CD8-positive, alpha-beta memory T cell (primary cell): ENCODE measurements at regions not wholly inside any gene's neighbourhood (a gene's known extent, or its start where the extent isn't known, plus 50 kb on each side); places are given as distances from the start of the nearest gene placed in this dataset.
"Not testable (repeated sequence)": the region's sequence is repeated elsewhere in the genome, so short reads cannot be mapped to it uniquely, and the experiment has no call there.

Experiments used
- CTCF ChIA-PET: fragments of 350-600 bp; sonication (Branson Sonifier 250); formaldehyde crosslinking; loops from one replicate; lab custom pipeline; 2021; ENCODE audit warnings: antibody characterized with exemption; lab: Charles Lee
- POLR2A ChIA-PET: fragments of 350-600 bp; sonication (Branson Sonifier 250); formaldehyde crosslinking; loops from one replicate; lab custom pipeline; 2021; ENCODE audit warnings: antibody characterized with exemption; lab: Charles Lee
- DNase-seq, 5 donors: peaks; one replicate each; pipeline versions ENCODE4 v3.0.0 to v3.0.0-alpha.2; 2020 to 2022; ENCODE audit warnings: mixed read lengths in 1 of 5
- H3K27ac ChIP-seq: one replicate; pipeline ENCODE4 v1.7.0; 2013; ENCODE audit warnings: low read depth, mild to moderate bottlenecking, low read length, moderate library complexity
- H3K27me3 ChIP-seq: 2 replicates; pipeline ENCODE4 v1.7.0; 2013; ENCODE audit warnings: low read length, mild to moderate bottlenecking; ENCODE audit not compliant: insufficient read depth, poor library complexity, severe bottlenecking
- H3K36me3 ChIP-seq: 2 replicates; pipeline ENCODE4 v1.7.0; 2013; ENCODE audit warnings: mild to moderate bottlenecking, low read length, moderate library complexity; ENCODE audit not compliant: insufficient read depth
- H3K4me1 ChIP-seq: 2 replicates; pipeline ENCODE4 v1.7.0; 2013; ENCODE audit warnings: mild to moderate bottlenecking, low read length, moderate library complexity; ENCODE audit not compliant: insufficient read depth
- H3K4me3 ChIP-seq: 2 replicates; pipeline ENCODE4 v1.7.0; 2013; ENCODE audit warnings: mild to moderate bottlenecking, low read length
- H3K9me3 ChIP-seq: 2 replicates; pipeline ENCODE4 v1.7.0; 2013; ENCODE audit warnings: mild to moderate bottlenecking, low read length
- H3K27ac Mint-ChIP-seq, 8 donors: one replicate each; pipeline ENCODE4 v1.8.0; 2020 to 2021; ENCODE audit warnings: mixed read lengths in 8 of 8, mild to moderate bottlenecking in 6 of 8, inconsistent platforms in 3 of 8, moderate library complexity in 3 of 8
- H3K27me3 Mint-ChIP-seq, 2 donors: one replicate each; pipeline ENCODE4 v1.8.0; 2020 to 2021; ENCODE audit warnings: mixed read lengths in 2 of 2, mild to moderate bottlenecking in 1 of 2, moderate library complexity in 1 of 2
- H3K36me3 Mint-ChIP-seq, 3 donors: one replicate each; pipeline ENCODE4 v1.8.0; 2020 to 2021; ENCODE audit warnings: mixed read lengths in 3 of 3, inconsistent platforms in 1 of 3, mild to moderate bottlenecking in 1 of 3
- H3K4me1 Mint-ChIP-seq, 3 donors: one replicate each; pipeline ENCODE4 v1.8.0; 2020 to 2021; ENCODE audit warnings: mixed read lengths in 3 of 3, inconsistent platforms in 1 of 3, mild to moderate bottlenecking in 1 of 3
- H3K4me3 Mint-ChIP-seq, 7 donors: one replicate each; pipeline ENCODE4 v1.8.0; 2020 to 2021; ENCODE audit warnings: mixed read lengths in 7 of 7, mild to moderate bottlenecking in 6 of 7, moderate library complexity in 4 of 7, inconsistent platforms in 2 of 7
- H3K9me3 Mint-ChIP-seq, 5 donors: one replicate each; pipeline ENCODE4 v1.8.0; 2020 to 2022; ENCODE audit warnings: mixed read lengths in 5 of 5, mild to moderate bottlenecking in 3 of 5, moderate library complexity in 2 of 5, inconsistent platforms in 1 of 5

GRCh38 chr15:81893182-81893835 is 152.5 kb downstream of the MEX3B start:
- ChIA-PET CTCF (interaction anchor here (1.3 kb wide), 1 partner anchor 11 kb away, joined by 3 read pairs; no protein-coding TSS in a partner anchor), POLR2A (no interaction called here)
- H3K27me3 Mint-ChIP-seq: peaks cover 2 to 7% of the 10 kb centered on the region in 2 donors
- no peaks in the 10 kb centered on the region for H3K36me3 Mint-ChIP-seq
- no peaks in the 10 kb centered on the region for H3K9me3 ChIP-seq
- H3K4me1 ChIP-seq: no peaks in the 10 kb centered on the region
- no peak for DNase-seq
- H3K27ac Mint-ChIP-seq: no peak overlapping the region
- no peaks in the 10 kb centered on the region for H3K36me3 ChIP-seq
- no peaks in the 10 kb centered on the region for H3K9me3 Mint-ChIP-seq
- no peak overlapping the region for H3K4me3 ChIP-seq
- H3K27me3 ChIP-seq: no peaks in the 10 kb centered on the region
- no peak overlapping the region for H3K27ac ChIP-seq
- no peaks in the 10 kb centered on the region for H3K4me1 Mint-ChIP-seq
- no peak overlapping the region for H3K4me3 Mint-ChIP-seq

GRCh38 chr15:81890496-81890895 is 155.3 kb downstream of the MEX3B start:
- Mint-ChIP-seq H3K4me1 (no peaks in the 10 kb centered on the region), H3K36me3 (no peaks in the 10 kb centered on the region), H3K9me3 (peaks cover 0 to 4% (median 0%) of the 10 kb centered on the region in 5 donors), H3K27ac (no peak overlapping the region), H3K4me3 (no peak overlapping the region), H3K27me3 (peaks cover 1 to 7% of the 10 kb centered on the region in 2 donors)
- H3K27me3 ChIP-seq: no peaks in the 10 kb centered on the region
- POLR2A ChIA-PET: no interaction called here
- no peaks in the 10 kb centered on the region for H3K9me3 ChIP-seq
- DNase-seq: no peak
- no peaks in the 10 kb centered on the region for H3K4me1 ChIP-seq
- H3K27ac ChIP-seq: no peak overlapping the region
- no peak overlapping the region for H3K4me3 ChIP-seq
- CTCF ChIA-PET: no interaction called here
- no peaks in the 10 kb centered on the region for H3K36me3 ChIP-seq

- DNase-seq: no peak
- H3K4me3 Mint-ChIP-seq: no peak overlapping the region
- no peaks in the 10 kb centered on the region for H3K36me3 Mint-ChIP-seq
- Histone ChIP-seq H3K9me3 (no peaks in the 10 kb centered on the region), H3K4me3 (no peak overlapping the region), H3K27me3 (no peaks in the 10 kb centered on the region), H3K27ac (no peak overlapping the region), H3K4me1 (no peaks in the 10 kb centered on the region), H3K36me3 (no peaks in the 10 kb centered on the region)
- H3K27ac Mint-ChIP-seq: no peak overlapping the region
- peaks cover 1 to 4% of the 10 kb centered on the region in 2 donors for H3K27me3 Mint-ChIP-seq
- no peaks in the 10 kb centered on the region for H3K4me1 Mint-ChIP-seq
- ChIA-PET POLR2A (no interaction called here), CTCF (no interaction called here)
- H3K9me3 Mint-ChIP-seq: peaks cover 0 to 4% (median 0%) of the 10 kb centered on the region in 5 donors
Observed at GRCh38 chr15:81889485-81889881, 156.3 kb downstream of the MEX3B start.

GRCh38 chr15:81888748-81889484 is 156.9 kb downstream of the MEX3B start:
- no peaks in the 10 kb centered on the region for H3K36me3 Mint-ChIP-seq
- H3K27ac Mint-ChIP-seq: no peak overlapping the region
- DNase-seq: no peak

GRCh38 chr15:81887912-81888311 is 157.9 kb downstream of the MEX3B start:
- H3K4me3 ChIP-seq: no peak overlapping the region
- Mint-ChIP-seq H3K4me3 (no peak overlapping the region), H3K9me3 (peaks cover 0 to 4% (median 0%) of the 10 kb centered on the region in 5 donors), H3K27ac (no peak overlapping the region), H3K4me1 (no peaks in the 10 kb centered on the region), H3K36me3 (no peaks in the 10 kb centered on the region), H3K27me3 (peaks cover 1 to 3% of the 10 kb centered on the region in 2 donors)
- no peaks in the 10 kb centered on the region for H3K9me3 ChIP-seq
- H3K27ac ChIP-seq: no peak overlapping the region
- H3K4me1 ChIP-seq: no peaks in the 10 kb centered on the region
- no peaks in the 10 kb centered on the region for H3K27me3 ChIP-seq
- ChIA-PET POLR2A (no interaction called here), CTCF (no interaction called here)
- no peak for DNase-seq
- H3K36me3 ChIP-seq: no peaks in the 10 kb centered on the region

More at GRCh38 chr15:81888748-81889484, 156.9 kb downstream of the MEX3B start:
- H3K4me3 Mint-ChIP-seq: no peak overlapping the region
- H3K4me1 ChIP-seq: no peaks in the 10 kb centered on the region
- peaks cover 0 to 4% (median 0%) of the 10 kb centered on the region in 5 donors for H3K9me3 Mint-ChIP-seq
- peaks cover 1 to 3% of the 10 kb centered on the region in 2 donors for H3K27me3 Mint-ChIP-seq
- H3K36me3 ChIP-seq: no peaks in the 10 kb centered on the region
- H3K27ac ChIP-seq: no peak overlapping the region
- H3K9me3 ChIP-seq: no peaks in the 10 kb centered on the region
- ChIA-PET POLR2A (no interaction called here), CTCF (no interaction called here)
- H3K4me3 ChIP-seq: no peak overlapping the region
- H3K4me1 Mint-ChIP-seq: no peaks in the 10 kb centered on the region
- no peaks in the 10 kb centered on the region for H3K27me3 ChIP-seq

GRCh38 chr15:81887188-81887587 is 158.6 kb downstream of the MEX3B start:
- DNase-seq, H3K9me3 ChIP-seq, H3K27ac ChIP-seq, H3K27me3 Mint-ChIP-seq, CTCF ChIA-PET, H3K4me1 ChIP-seq, H3K4me3 ChIP-seq, H3K4me1 Mint-ChIP-seq, POLR2A ChIA-PET, H3K27me3 ChIP-seq, H3K9me3 Mint-ChIP-seq, H3K36me3 ChIP-seq, H3K4me3 Mint-ChIP-seq, H3K27ac Mint-ChIP-seq, H3K36me3 Mint-ChIP-seq: not testable (repeated sequence)

GRCh38 chr15:81886591-81886990 is 159.2 kb downstream of the MEX3B start:
- CTCF ChIA-PET: no interaction called here
- H3K27ac Mint-ChIP-seq: no peak overlapping the region
- peaks cover 0 to 4% (median 0%) of the 10 kb centered on the region in 5 donors for H3K9me3 Mint-ChIP-seq
- H3K27ac ChIP-seq: no peak overlapping the region
- no peaks in the 10 kb centered on the region for H3K4me1 Mint-ChIP-seq
- no peak overlapping the region for H3K4me3 ChIP-seq
- POLR2A ChIA-PET: no interaction called here
- no peaks in the 10 kb centered on the region for H3K4me1 ChIP-seq
- peaks cover 1 to 6% of the 10 kb centered on the region in 2 donors for H3K27me3 Mint-ChIP-seq
- H3K27me3 ChIP-seq: no peaks in the 10 kb centered on the region
- no peaks in the 10 kb centered on the region for H3K9me3 ChIP-seq
- H3K36me3 Mint-ChIP-seq: no peaks in the 10 kb centered on the region
- no peaks in the 10 kb centered on the region for H3K36me3 ChIP-seq
- no peak for DNase-seq
- no peak overlapping the region for H3K4me3 Mint-ChIP-seq

- Histone ChIP-seq H3K36me3 (no peaks in the 10 kb centered on the region), H3K27me3 (no peaks in the 10 kb centered on the region), H3K9me3 (no peaks in the 10 kb centered on the region), H3K4me3 (no peak overlapping the region), H3K4me1 (no peaks in the 10 kb centered on the region), H3K27ac (no peak overlapping the region)
- no peaks in the 10 kb centered on the region for H3K36me3 Mint-ChIP-seq
- ChIA-PET POLR2A (no interaction called here), CTCF (no interaction called here)
- peaks cover 2 to 7% of the 10 kb centered on the region in 2 donors for H3K27me3 Mint-ChIP-seq
- H3K27ac Mint-ChIP-seq: no peak overlapping the region
- no peak overlapping the region for H3K4me3 Mint-ChIP-seq
- peaks cover 0 to 4% (median 0%) of the 10 kb centered on the region in 5 donors for H3K9me3 Mint-ChIP-seq
- no peaks in the 10 kb centered on the region for H3K4me1 Mint-ChIP-seq
- no peak for DNase-seq
Observed at GRCh38 chr15:81886080-81886479, 159.7 kb downstream of the MEX3B start.
